H9 (cell line): ENCODE measurements at regions not wholly inside any gene's neighbourhood (a gene's known extent, or its start where the extent isn't known, plus 50 kb on each side); places are given as distances from the start of the nearest gene placed in this dataset.

Experiments
- DNase-seq: peaks from one replicate; pipeline ENCODE4 v3.0.0-alpha.2; 2017
- H2AFZ ChIP-seq: one replicate; pipeline ENCODE4 v1.6.1; 2013; ENCODE audit warnings: mild to moderate bottlenecking, low read length, control low read depth, moderate library complexity
- H2AK5ac ChIP-seq: 2 replicates; pipeline ENCODE4 v1.6.1; 2013; ENCODE audit warnings: low read length, control low read depth, mixed read lengths; ENCODE audit not compliant: insufficient read length
- H2BK120ac ChIP-seq: one replicate; pipeline ENCODE4 v1.6.1; 2013; ENCODE audit warnings: low read depth, mild to moderate bottlenecking, low read length, control low read depth, inconsistent platforms; ENCODE audit not compliant: poor library complexity, severe bottlenecking
- H2BK12ac ChIP-seq: 2 replicates; pipeline ENCODE4 v1.6.1; 2013; ENCODE audit warnings: low read length, control low read depth, mixed read lengths, low read depth; ENCODE audit not compliant: insufficient read length
- H2BK15ac ChIP-seq: 2 replicates; pipeline ENCODE4 v1.6.1; 2013; ENCODE audit warnings: low read depth, low read length, control low read depth
- H2BK20ac ChIP-seq: one replicate; pipeline ENCODE4 v1.6.1; 2013; ENCODE audit warnings: low read depth, mild to moderate bottlenecking, low read length, control low read depth, inconsistent platforms; ENCODE audit not compliant: poor library complexity, severe bottlenecking
- H2BK5ac ChIP-seq: 2 replicates; pipeline ENCODE4 v1.6.1; 2013; ENCODE audit warnings: low read length, control low read depth, mixed read lengths; ENCODE audit not compliant: insufficient read length
- H3K14ac ChIP-seq: 2 replicates; pipeline ENCODE4 v1.6.1; 2013; ENCODE audit warnings: low read length, control low read depth; ENCODE audit not compliant: insufficient read depth
- H3K18ac ChIP-seq: 2 replicates; pipeline ENCODE4 v1.6.1; 2013; ENCODE audit warnings: low read depth, mild to moderate bottlenecking, mixed read lengths, low read length, control low read depth; ENCODE audit not compliant: insufficient read length
- H3K23ac ChIP-seq: 2 replicates; pipeline ENCODE4 v1.6.1; 2013; ENCODE audit warnings: low read length, control low read depth, mixed read lengths, low read depth; ENCODE audit not compliant: insufficient read length
- H3K23me2 ChIP-seq: 2 replicates; pipeline ENCODE4 v1.6.1; 2013; ENCODE audit warnings: low read depth, mild to moderate bottlenecking, mixed read lengths, low read length, control low read depth; ENCODE audit not compliant: insufficient read length, poor library complexity, severe bottlenecking
- H3K27ac ChIP-seq: 2 replicates; pipeline ENCODE4 v1.5.1; 2013; ENCODE audit warnings: low read length, control low read depth, mixed read lengths, low read depth; ENCODE audit not compliant: insufficient read length
- H3K27me3 ChIP-seq: 2 replicates; pipeline ENCODE4 v1.6.1; 2013; ENCODE audit warnings: low read length, control low read depth, inconsistent platforms; ENCODE audit not compliant: insufficient read depth
- H3K4ac ChIP-seq: 2 replicates; pipeline ENCODE4 v1.6.1; 2013; ENCODE audit warnings: low read depth, mild to moderate bottlenecking, control low read depth, inconsistent platforms, low read length, moderate library complexity
- H3K4me1 ChIP-seq: 2 replicates; pipeline ENCODE4 v1.6.1; 2013; ENCODE audit warnings: low read length, control low read depth, inconsistent platforms; ENCODE audit not compliant: insufficient read depth
- H3K4me2 ChIP-seq: 2 replicates; pipeline ENCODE4 v1.6.1; 2013; ENCODE audit warnings: low read length, control low read depth, mixed read lengths; ENCODE audit not compliant: insufficient read length, insufficient read depth
- H3K56ac ChIP-seq: 2 replicates; pipeline ENCODE4 v1.6.1; 2013; ENCODE audit warnings: low read depth, mild to moderate bottlenecking, mixed read lengths, low read length, control low read depth; ENCODE audit not compliant: insufficient read length
- H3K79me1 ChIP-seq: 2 replicates; pipeline ENCODE4 v1.6.1; 2013; ENCODE audit warnings: low read depth, mild to moderate bottlenecking, moderate library complexity, low read length, control low read depth, inconsistent platforms; ENCODE audit not compliant: insufficient read depth, poor library complexity, severe bottlenecking
- H3K79me2 ChIP-seq: 2 replicates; pipeline ENCODE4 v1.6.1; 2013; ENCODE audit warnings: low read length, control low read depth, inconsistent platforms; ENCODE audit not compliant: insufficient read depth
- H3K9ac ChIP-seq: 2 replicates; pipeline ENCODE4 v1.6.1; 2013; ENCODE audit warnings: low read length, control low read depth, mixed read lengths; ENCODE audit not compliant: insufficient read length; ENCODE audit errors: extremely low read depth
- H3K9me3 ChIP-seq: one replicate; pipeline ENCODE4 v1.6.1; 2013; ENCODE audit warnings: low read depth, low read length, inconsistent platforms; ENCODE audit not compliant: control insufficient read depth
- H3T11ph ChIP-seq: one replicate; pipeline ENCODE4 v1.6.1; 2013; ENCODE audit warnings: mild to moderate bottlenecking, low read length, control low read depth, inconsistent platforms
- H4K20me1 ChIP-seq: one replicate; pipeline ENCODE4 v1.6.1; 2013; ENCODE audit not compliant: control insufficient read depth, insufficient read length, insufficient read depth
- H4K5ac ChIP-seq: 2 replicates; pipeline ENCODE4 v1.6.1; 2013; ENCODE audit warnings: low read depth, mild to moderate bottlenecking, mixed read lengths, low read length, control low read depth; ENCODE audit not compliant: insufficient read length
- H4K8ac ChIP-seq: replicated peaks from 2 replicates; pipeline ENCODE4 v1.6.1; 2013; ENCODE audit warnings: low read length, control low read depth, mixed read lengths, low read depth; ENCODE audit not compliant: insufficient read length
- H4K91ac ChIP-seq: 2 replicates; pipeline ENCODE4 v1.6.1; 2013; ENCODE audit warnings: low read depth, mild to moderate bottlenecking, moderate library complexity, mixed read lengths, low read length, control low read depth; ENCODE audit not compliant: insufficient read length
- H3K27ac Mint-ChIP-seq, 3 experiments: 2 replicates in 2 of 3; 3 replicates in 1 of 3; pipeline ENCODE4 v1.8.0; 2020 to 2021; ENCODE audit warnings: mixed read lengths in 3 of 3, mild to moderate bottlenecking in 1 of 3, moderate library complexity in 1 of 3
- H3K27me3 Mint-ChIP-seq: 2 replicates; pipeline ENCODE4 v1.8.0; 2021; ENCODE audit warnings: low read depth, mild to moderate bottlenecking, moderate library complexity, mixed read lengths
- H3K36me3 Mint-ChIP-seq, 3 experiments: 2 replicates in 2 of 3; 3 replicates in 1 of 3; pipeline ENCODE4 v1.8.0; 2020 to 2021; ENCODE audit warnings: low read depth in 3 of 3, mixed read lengths in 3 of 3; ENCODE audit not compliant: insufficient read depth in 1 of 3
- H3K4me1 Mint-ChIP-seq, 2 experiments: 2 replicates each; pipeline ENCODE4 v1.8.0; 2020; ENCODE audit warnings: mixed read lengths in 2 of 2
- H3K4me3 Mint-ChIP-seq, 2 experiments: 2 replicates in 1 of 2; 3 replicates in 1 of 2; pipeline ENCODE4 v1.8.0; 2020 to 2021; ENCODE audit warnings: mild to moderate bottlenecking in 2 of 2, mixed read lengths in 2 of 2, moderate library complexity in 1 of 2
- H3K9me3 Mint-ChIP-seq, 2 experiments: 2 replicates in 1 of 2; 3 replicates in 1 of 2; pipeline ENCODE4 v1.8.0; 2020; ENCODE audit warnings: mild to moderate bottlenecking in 2 of 2, mixed read lengths in 2 of 2, moderate library complexity in 1 of 2
- CTCF ChIP-seq: fragments of 200-600 bp; sonication (generic); conservative IDR thresholded peaks from 3 replicates; pipeline ENCODE4 v1.8.0; 2021; ENCODE audit warnings: antibody characterized with exemption, mild to moderate bottlenecking
- WGBS: extraction: QIAGEN DNeasy Blood & Tissue Kit; methylation state at CpG from one replicate; pipeline ENCODE4 v1.1.7; 2013; ENCODE audit warnings: missing lambda C conversion rate, low lambda C conversion rate, mixed read lengths; ENCODE audit not compliant: insufficient read length; ENCODE audit errors: extremely low coverage; 5-methylcytosine and 5-hydroxymethylcytosine counted together

GRCh38 chr4:177660223-177660622, 218.0 kb upstream of the AGA start:
- H3K9ac ChIP-seq = no peak overlapping the region
- H3K14ac ChIP-seq = no peak overlapping the region
- peaks cover 23 to 34% of the 10 kb centered on the region in 2 experiments for H3K9me3 Mint-ChIP-seq
- no peak overlapping the region for H3K4me2 ChIP-seq
- no peak overlapping the region for H2BK12ac ChIP-seq
- H3K27me3 Mint-ChIP-seq = no peaks in the 10 kb centered on the region; the same call in 1 of the 2 replicates
- no peak overlapping the region for H2BK15ac ChIP-seq
- no peaks in the 10 kb centered on the region for H3K79me1 ChIP-seq
- no peak overlapping the region for H2BK120ac ChIP-seq
- H2BK5ac ChIP-seq = no peak overlapping the region
- H3K4me1 ChIP-seq = no peaks in the 10 kb centered on the region
- no peak overlapping the region for H4K5ac ChIP-seq
- no peak overlapping the region for H3K56ac ChIP-seq
- no peaks in the 10 kb centered on the region for H4K20me1 ChIP-seq
- H2AFZ ChIP-seq = no peak overlapping the region
- H2AK5ac ChIP-seq = no peak overlapping the region
- no peak overlapping the region for H3K23ac ChIP-seq
- no peaks in the 10 kb centered on the region for H3K27me3 ChIP-seq
- H3K4me1 Mint-ChIP-seq = no peaks in the 10 kb centered on the region
- H3K36me3 Mint-ChIP-seq = peaks cover 15 to 44% (median 22%) of the 10 kb centered on the region in 3 experiments
- H3K9me3 ChIP-seq = peaks cover 10% of the 10 kb centered on the region
- H4K8ac ChIP-seq = no peak overlapping the region
- no peak overlapping the region for H3K4me3 Mint-ChIP-seq
- no peak overlapping the region for H3K27ac ChIP-seq
- no peak overlapping the region for H3T11ph ChIP-seq
- DNase-seq = no peak
- H2BK20ac ChIP-seq = no peak overlapping the region
- TF ChIP-seq CTCF = no peak
- H3K18ac ChIP-seq = no peak overlapping the region
- no peak overlapping the region for H4K91ac ChIP-seq
- no peaks in the 10 kb centered on the region for H3K23me2 ChIP-seq
- no CpG with 5 or more reads among the region's 1 CpG for WGBS
- H3K79me2 ChIP-seq = no peaks in the 10 kb centered on the region
- no peak overlapping the region for H3K4ac ChIP-seq
- H3K27ac Mint-ChIP-seq = no peak overlapping the region
